NCI-H128 (cell line): ENCODE measurements at regions not wholly inside any gene's neighbourhood (a gene's known extent, or its start where the extent isn't known, plus 50 kb on each side); places are given as distances from the start of the nearest gene placed in this dataset.

Experiments used
- DNase-seq: peaks from one replicate; lab custom pipeline; 2025; ENCODE audit not compliant: unreplicated experiment; lab: John Stamatoyannopoulos, UW

GRCh38 chr9:27625751-27626150 lies 52.5 kb upstream of the C9orf72 start:
- DNase-seq = no peak

GRCh38 chr9:27626244-27627187 lies 53.2 kb upstream of the C9orf72 start:
- DNase-seq = no peak

- no peak for DNase-seq
These were observed 53.9 kb upstream of the C9orf72 start for GRCh38 chr9:27627188-27627564.

- DNase-seq = no peak
These were observed 55.0 kb upstream of the C9orf72 start for GRCh38 chr9:27628311-27628710.

- DNase-seq = no peak
These were observed 56.1 kb upstream of the C9orf72 start for GRCh38 chr9:27629425-27629824.

- no peak for DNase-seq
These were observed 59.0 kb upstream of the C9orf72 start for GRCh38 chr9:27632254-27632653.

- DNase-seq = no peak
These were observed 60.5 kb upstream of the C9orf72 start for GRCh38 chr9:27633764-27634163.

- no peak for DNase-seq
These were observed 61.6 kb upstream of the C9orf72 start for GRCh38 chr9:27634879-27635278.

GRCh38 chr9:27638716-27639115 lies 65.4 kb upstream of the C9orf72 start:
- DNase-seq = no peak

GRCh38 chr9:27645161-27645840 lies 72.0 kb upstream of the C9orf72 start:
- no peak for DNase-seq

- DNase-seq = no peak
These were observed 80.0 kb upstream of the C9orf72 start for GRCh38 chr9:27653246-27653645.

GRCh38 chr9:27653957-27654356 lies 80.7 kb upstream of the C9orf72 start:
- no peak for DNase-seq

- no peak for DNase-seq
These were observed 81.5 kb upstream of the C9orf72 start for GRCh38 chr9:27654629-27655285.

- DNase-seq = no peak
These were observed 82.2 kb upstream of the C9orf72 start for GRCh38 chr9:27655441-27655840.

- DNase-seq = no peak
These were observed 85.7 kb upstream of the C9orf72 start for GRCh38 chr9:27659001-27659400.

- no peak for DNase-seq
These were observed 86.3 kb upstream of the C9orf72 start for GRCh38 chr9:27659571-27659970.

GRCh38 chr9:27660148-27660547 lies 86.9 kb upstream of the C9orf72 start:
- DNase-seq = no peak

GRCh38 chr9:27663526-27663925 lies 90.2 kb upstream of the C9orf72 start:
- no peak for DNase-seq

GRCh38 chr9:27664121-27664779 lies 91.0 kb upstream of the C9orf72 start:
- DNase-seq = no peak

- DNase-seq = no peak
These were observed 91.9 kb upstream of the C9orf72 start for GRCh38 chr9:27665136-27665535.

- DNase-seq = no peak
These were observed 95.0 kb upstream of the C9orf72 start for GRCh38 chr9:27668280-27668679.
